IPS-18a (cell line): ENCODE measurements at regions not wholly inside any gene's neighbourhood (a gene's known extent, or its start where the extent isn't known, plus 50 kb on each side); places are given as distances from the start of the nearest gene placed in this dataset.

Source experiments
- H3K27ac ChIP-seq: one replicate; pipeline ENCODE4 v1.5.1; 2013; ENCODE audit warnings: low read length
- H3K27me3 ChIP-seq: one replicate; pipeline ENCODE4 v1.6.1; 2013; ENCODE audit warnings: mild to moderate bottlenecking, low read length; ENCODE audit not compliant: control insufficient read depth, insufficient read depth
- H3K36me3 ChIP-seq: one replicate; pipeline ENCODE4 v1.6.1; 2013; ENCODE audit warnings: low read depth, low read length; ENCODE audit not compliant: control insufficient read depth
- H3K4me1 ChIP-seq: one replicate; pipeline ENCODE4 v1.6.1; 2013; ENCODE audit warnings: low read depth, low read length; ENCODE audit not compliant: control insufficient read depth
- H3K4me3 ChIP-seq: one replicate; pipeline ENCODE4 v1.5.1; 2013; ENCODE audit warnings: low read length
- H3K9ac ChIP-seq: one replicate; pipeline ENCODE4 v1.6.1; 2013; ENCODE audit warnings: mild to moderate bottlenecking, low read length, moderate library complexity
- H3K9me3 ChIP-seq: one replicate; pipeline ENCODE4 v1.6.1; 2013; ENCODE audit warnings: low read depth, low read length; ENCODE audit not compliant: control insufficient read depth

GRCh38 chr2:128789776-128790455 lies 471.2 kb upstream of the HS6ST1 start:
- Histone ChIP-seq H3K9ac (no peak overlapping the region), H3K9me3 (no peaks in the 10 kb centered on the region), H3K36me3 (no peaks in the 10 kb centered on the region), H3K27me3 (no peaks in the 10 kb centered on the region), H3K27ac (no peak overlapping the region), H3K4me3 (no peak overlapping the region), H3K4me1 (peaks cover 11% of the 10 kb centered on the region)

DNA sequence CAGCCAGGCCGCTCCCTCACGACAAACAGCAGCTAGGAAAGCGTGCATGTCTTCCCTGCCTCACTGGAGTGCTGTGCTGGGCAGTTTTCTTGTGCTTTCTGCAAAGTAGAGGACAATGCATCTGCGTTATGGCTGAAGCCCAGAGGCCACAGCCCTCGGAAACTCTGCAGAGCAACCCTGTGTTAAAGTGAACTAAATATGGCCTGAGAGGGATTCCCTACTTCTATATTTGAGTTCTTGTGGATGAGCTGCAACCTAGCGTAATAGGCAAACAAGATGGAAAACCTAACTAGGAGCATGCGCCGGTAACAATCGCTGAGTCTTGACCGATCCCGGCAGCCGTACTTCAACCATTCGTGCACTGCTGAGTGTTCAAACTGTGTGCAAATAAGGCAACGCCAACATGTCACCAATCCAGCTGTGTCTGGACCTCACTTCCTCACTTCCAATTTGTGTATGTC lies 471.9 kb upstream of the HS6ST1 start:
- H3K4me3 ChIP-seq, result no peak overlapping the region
- H3K27me3 ChIP-seq, result no peaks in the 10 kb centered on the region
- no peak overlapping the region for H3K9ac ChIP-seq
- H3K27ac ChIP-seq, result no peak overlapping the region
- H3K9me3 ChIP-seq, result no peaks in the 10 kb centered on the region
- peaks cover 11% of the 10 kb centered on the region for H3K4me1 ChIP-seq
- no peaks in the 10 kb centered on the region for H3K36me3 ChIP-seq

DNA sequence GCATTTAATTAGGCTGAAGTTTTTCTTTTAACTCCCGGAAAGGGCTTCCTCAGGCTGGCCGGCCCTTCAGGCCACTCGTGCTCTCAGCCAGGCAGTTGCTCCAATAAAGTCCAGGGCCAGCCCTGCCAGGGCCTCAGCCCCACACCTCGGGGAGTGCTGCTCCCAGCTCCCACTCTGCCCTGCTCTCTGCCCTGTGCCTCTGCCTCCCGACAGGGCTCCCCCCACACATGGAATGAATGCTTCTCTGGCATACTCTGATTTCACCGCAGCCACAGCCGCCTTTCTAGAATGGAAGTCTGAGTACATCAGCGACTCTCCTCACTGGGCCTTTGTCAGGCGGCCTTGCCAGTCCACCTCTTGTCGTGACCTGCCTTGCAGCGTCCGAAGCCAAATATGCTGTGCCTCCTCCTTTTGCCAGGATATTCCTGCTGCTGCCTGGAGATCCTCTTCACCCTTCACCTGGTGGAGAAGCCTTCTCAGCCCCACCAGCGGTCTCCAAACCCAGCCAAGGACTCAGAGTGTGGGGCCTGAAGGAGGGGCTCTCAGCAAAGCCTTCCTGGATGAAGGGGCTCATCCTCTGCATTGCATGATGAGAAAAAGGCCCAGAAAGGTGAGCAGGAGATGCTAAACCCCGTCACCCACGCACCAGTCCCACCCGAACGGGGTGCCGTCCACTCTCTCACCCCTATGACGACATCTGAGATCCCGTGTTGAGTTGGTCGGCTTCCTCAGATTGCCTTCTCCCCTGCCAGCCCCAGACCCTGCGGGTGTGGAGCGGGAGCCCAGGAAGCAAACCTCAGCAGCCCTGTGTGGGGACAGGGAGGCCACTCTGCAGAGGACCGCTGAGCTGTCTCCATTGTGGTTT lies 472.7 kb upstream of the HS6ST1 start:
- Histone ChIP-seq H3K4me3 (no peak overlapping the region), H3K27ac (no peak overlapping the region), H3K27me3 (no peaks in the 10 kb centered on the region), H3K9me3 (no peaks in the 10 kb centered on the region), H3K9ac (no peak overlapping the region), H3K36me3 (no peaks in the 10 kb centered on the region), H3K4me1 (peaks cover 8% of the 10 kb centered on the region)

GRCh38 chr2:128791985-128792320 lies 473.3 kb upstream of the HS6ST1 start:
- Histone ChIP-seq H3K4me1 (peaks cover 2% of the 10 kb centered on the region), H3K9ac (no peak overlapping the region), H3K4me3 (no peak overlapping the region), H3K36me3 (no peaks in the 10 kb centered on the region), H3K9me3 (no peaks in the 10 kb centered on the region), H3K27me3 (no peaks in the 10 kb centered on the region), H3K27ac (no peak overlapping the region)

GRCh38 chr2:128792476-128793054 lies 473.9 kb upstream of the HS6ST1 start:
- Histone ChIP-seq H3K27me3 (no peaks in the 10 kb centered on the region), H3K9ac (no peak overlapping the region), H3K4me3 (no peak overlapping the region), H3K36me3 (no peaks in the 10 kb centered on the region), H3K4me1 (no peaks in the 10 kb centered on the region), H3K27ac (no peak overlapping the region), H3K9me3 (no peaks in the 10 kb centered on the region)

DNA sequence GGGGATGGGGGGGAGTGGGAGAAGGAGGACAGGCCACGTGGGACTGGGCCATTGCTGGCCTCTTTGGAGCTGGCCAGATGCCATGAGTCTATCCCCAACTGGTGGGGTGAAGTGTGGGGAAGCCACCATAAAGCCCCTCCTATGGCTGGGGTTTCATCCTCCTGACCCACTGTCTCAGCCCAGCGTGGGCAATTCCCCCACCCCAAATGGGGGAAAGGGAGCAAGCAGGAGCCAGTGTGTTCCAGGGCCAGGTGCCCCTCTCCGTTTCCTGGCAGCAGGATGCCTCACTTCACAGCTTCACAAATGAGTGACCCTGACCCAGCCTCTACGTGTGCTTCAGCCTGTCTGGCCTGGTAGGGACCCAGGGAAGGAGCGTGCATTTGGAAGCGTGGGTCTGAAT lies 474.7 kb upstream of the HS6ST1 start:
- H3K9me3 ChIP-seq, result no peaks in the 10 kb centered on the region
- H3K27ac ChIP-seq, result no peak overlapping the region
- H3K36me3 ChIP-seq, result no peaks in the 10 kb centered on the region
- no peak overlapping the region for H3K9ac ChIP-seq
- no peaks in the 10 kb centered on the region for H3K27me3 ChIP-seq
- no peaks in the 10 kb centered on the region for H3K4me1 ChIP-seq
- no peak overlapping the region for H3K4me3 ChIP-seq

GRCh38 chr2:128794285-128794684 lies 475.6 kb upstream of the HS6ST1 start:
- Histone ChIP-seq H3K27ac (no peak overlapping the region), H3K4me1 (no peaks in the 10 kb centered on the region), H3K9ac (no peak overlapping the region), H3K4me3 (no peak overlapping the region), H3K27me3 (no peaks in the 10 kb centered on the region), H3K36me3 (no peaks in the 10 kb centered on the region), H3K9me3 (no peaks in the 10 kb centered on the region)

DNA sequence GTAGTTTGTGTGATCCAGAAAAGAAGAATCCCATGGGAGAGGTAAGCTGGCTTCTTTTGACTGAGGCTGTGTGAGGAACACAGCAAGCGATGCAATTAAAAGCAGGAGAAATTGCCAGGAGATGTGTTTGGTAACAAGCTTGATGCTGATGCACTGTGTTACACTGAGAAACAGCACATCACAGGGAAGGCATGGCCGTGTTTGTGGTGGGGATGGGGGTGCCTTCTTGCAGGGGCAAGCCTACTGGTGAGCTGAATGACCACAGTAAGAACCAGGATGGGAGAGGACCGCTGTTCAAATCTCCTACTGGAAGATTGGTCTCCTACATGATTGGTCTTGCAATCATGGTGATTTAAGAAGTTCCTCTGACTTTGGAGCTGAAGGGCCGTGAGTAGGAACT lies 477.7 kb upstream of the HS6ST1 start:
- no peaks in the 10 kb centered on the region for H3K9me3 ChIP-seq
- H3K9ac ChIP-seq, result no peak overlapping the region
- no peaks in the 10 kb centered on the region for H3K36me3 ChIP-seq
- no peaks in the 10 kb centered on the region for H3K4me1 ChIP-seq
- H3K27ac ChIP-seq, result no peak overlapping the region
- no peak overlapping the region for H3K4me3 ChIP-seq
- no peaks in the 10 kb centered on the region for H3K27me3 ChIP-seq

DNA sequence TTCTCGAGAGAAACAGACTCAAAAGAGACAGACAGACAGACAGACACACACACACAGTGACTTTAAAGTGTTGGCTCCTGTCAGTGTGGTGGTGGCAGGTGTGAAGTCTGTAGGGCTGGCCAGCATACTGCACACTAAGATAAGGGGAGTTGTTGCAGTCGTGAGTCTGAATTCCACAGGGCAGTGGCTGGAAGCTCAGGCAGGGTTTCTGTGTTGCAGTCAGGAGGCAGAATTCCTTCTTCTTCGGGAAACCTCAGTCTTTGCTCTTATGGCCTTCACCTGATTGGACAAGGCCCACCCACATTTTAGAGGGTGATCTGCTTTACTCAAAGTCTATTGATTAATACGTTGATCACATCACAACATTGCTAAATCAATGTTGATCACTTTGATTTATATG lies 478.4 kb upstream of the HS6ST1 start:
- Histone ChIP-seq H3K9ac (no peak overlapping the region), H3K9me3 (no peaks in the 10 kb centered on the region)

GRCh38 chr2:128797533-128797932 lies 478.9 kb upstream of the HS6ST1 start:
- no peak overlapping the region for H3K27ac ChIP-seq
- no peaks in the 10 kb centered on the region for H3K4me1 ChIP-seq
- H3K9ac ChIP-seq, result no peak overlapping the region
- H3K27me3 ChIP-seq, result no peaks in the 10 kb centered on the region
- H3K36me3 ChIP-seq, result no peaks in the 10 kb centered on the region
- H3K9me3 ChIP-seq, result no peaks in the 10 kb centered on the region
- no peak overlapping the region for H3K4me3 ChIP-seq

More for the DNA sequence above, 478.4 kb upstream of the HS6ST1 start:
- H3K27ac ChIP-seq, result no peak overlapping the region
- H3K36me3 ChIP-seq, result no peaks in the 10 kb centered on the region
- H3K27me3 ChIP-seq, result no peaks in the 10 kb centered on the region
- no peak overlapping the region for H3K4me3 ChIP-seq
- H3K4me1 ChIP-seq, result no peaks in the 10 kb centered on the region

- H3K9me3 ChIP-seq, result no peaks in the 10 kb centered on the region
- no peaks in the 10 kb centered on the region for H3K36me3 ChIP-seq
- no peaks in the 10 kb centered on the region for H3K4me1 ChIP-seq
- no peak overlapping the region for H3K27ac ChIP-seq
- H3K9ac ChIP-seq, result no peak overlapping the region
- H3K4me3 ChIP-seq, result no peak overlapping the region
- H3K27me3 ChIP-seq, result no peaks in the 10 kb centered on the region
Observed at GRCh38 chr2:128797937-128798336, 479.3 kb upstream of the HS6ST1 start.
